HepG2 (cell line): ENCODE measurements at regions not wholly inside any gene's neighbourhood (a gene's known extent, or its start where the extent isn't known, plus 50 kb on each side); places are given as distances from the start of the nearest gene placed in this dataset.
"Not testable (repeated sequence)": the region's sequence is repeated elsewhere in the genome, so short reads cannot be mapped to it uniquely, and the experiment has no call there.

ENCODE experiments used
- BRCA1 ChIP-seq: sonication (generic); formaldehyde crosslinking; IDR thresholded peaks from 2 replicates; pipeline ENCODE4 v1.4.0; 2020; ENCODE audit warnings: missing genetic modification reagents
- EZH2 ChIP-seq: conservative IDR thresholded peaks from 2 replicates; pipeline ENCODE4 v1.6.1; 2012; ENCODE audit warnings: mild to moderate bottlenecking, low read depth, low read length, moderate library complexity
- HNF4G ChIP-seq, 2 experiments: sonication (generic) in 1 of 2; formaldehyde crosslinking in 1 of 2; IDR thresholded peaks; 2 replicates each; pipeline versions ENCODE4 v1.4.0 to v1.6.1; 2011 to 2020; ENCODE audit warnings: borderline replicate concordance in 2 of 2, low read depth in 2 of 2, mild to moderate bottlenecking in 2 of 2, low read length in 1 of 2, missing genetic modification reagents in 1 of 2, moderate library complexity in 1 of 2
- KDM1A ChIP-seq: IDR thresholded peaks from 2 replicates; pipeline ENCODE4 v1.6.1; 2016; ENCODE audit warnings: missing compliant biosample characterization
- MEIS1 ChIP-seq: sonication (generic); formaldehyde crosslinking; IDR thresholded peaks from 2 replicates; pipeline ENCODE4 v1.9.0; 2021; ENCODE audit warnings: mild to moderate bottlenecking, missing genetic modification reagents, moderate library complexity, borderline replicate concordance
- NKX3-1 ChIP-seq: sonication (generic); formaldehyde crosslinking; IDR thresholded peaks from 2 replicates; pipeline ENCODE4 v1.5.0; 2020; ENCODE audit warnings: missing genetic modification reagents
- PAX8 ChIP-seq: sonication (generic); formaldehyde crosslinking; IDR thresholded peaks from 2 replicates; pipeline ENCODE4 v1.8.0; 2022; ENCODE audit warnings: mild to moderate bottlenecking, missing genetic modification reagents, borderline replicate concordance
- RAD21 ChIP-seq: fragments of 450-650 bp; formaldehyde crosslinking; IDR thresholded peaks from 2 replicates; pipeline ENCODE4 v1.5.0; 2020; ENCODE audit warnings: mild to moderate bottlenecking
- RFX1 ChIP-seq: fragments of 450-650 bp; IDR thresholded peaks from 2 replicates; pipeline ENCODE4 v1.6.1; 2017
- TAF1 ChIP-seq: sonication (generic); formaldehyde crosslinking; IDR thresholded peaks from 2 replicates; pipeline ENCODE4 v1.4.0; 2020; ENCODE audit warnings: missing genetic modification reagents
- TCF7L2 ChIP-seq: IDR thresholded peaks from 2 replicates; pipeline ENCODE4 v1.6.1; 2011; ENCODE audit warnings: mild to moderate bottlenecking, low read depth, low read length, moderate library complexity
- ZNF121 ChIP-seq: sonication (generic); formaldehyde crosslinking; IDR thresholded peaks from 2 replicates; pipeline ENCODE4 v1.5.0; 2020; ENCODE audit warnings: mild to moderate bottlenecking, missing genetic modification reagents
- ZNF468 ChIP-seq: sonication (generic); formaldehyde crosslinking; IDR thresholded peaks from 2 replicates; pipeline ENCODE4 v1.8.0; 2022; ENCODE audit warnings: mild to moderate bottlenecking, moderate library complexity, missing genetic modification reagents
- TF ChIP-seq, protein P1 (sequence below): sonication (generic); formaldehyde crosslinking; IDR thresholded peaks from 2 replicates; pipeline ENCODE4 v1.5.0; 2020; ENCODE audit warnings: mild to moderate bottlenecking, missing genetic modification reagents, moderate library complexity

DNA sequence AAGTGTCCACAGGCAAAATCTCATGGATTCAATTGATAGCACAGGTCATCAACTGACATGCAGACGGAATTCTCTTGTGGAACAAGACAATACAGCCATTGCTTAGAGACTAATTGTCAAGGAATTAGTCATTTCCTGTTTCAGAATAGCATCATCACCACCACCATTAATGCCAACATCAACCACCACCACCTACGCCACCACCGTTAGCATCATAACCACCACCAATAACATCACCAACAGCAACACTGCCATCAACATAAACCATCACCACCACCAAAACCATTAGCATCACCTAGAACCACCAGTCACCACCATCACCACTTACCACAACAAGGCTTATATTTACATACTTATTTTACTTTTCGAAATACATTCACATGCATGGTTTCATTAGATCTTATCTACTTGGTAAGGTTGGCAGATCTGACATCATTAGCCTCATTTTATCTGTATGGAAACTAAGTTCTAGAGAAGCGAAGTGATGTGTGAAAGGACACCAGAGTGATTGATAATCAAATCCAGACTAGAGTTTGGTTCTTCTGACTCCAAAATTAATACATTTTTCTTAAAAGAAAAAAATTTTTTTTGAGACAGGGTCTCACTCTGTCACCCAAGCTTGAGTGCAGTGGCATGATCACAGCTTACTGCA, 2733.8 kb upstream of the TPTE start:
- not testable (repeated sequence) for TF ChIP-seq EZH2; TAF1 (CRISPR knock-in tag); ZNF121 (CRISPR knock-in tag); TCF7L2; BRCA1 (CRISPR knock-in tag); ZNF468 (CRISPR knock-in tag); MEIS1 (CRISPR knock-in tag); HNF4G (IDR thresholded peaks at IDR 0.05; ENCODE audit: borderline replicate concordance, low read depth, low read length); HNF4G (CRISPR knock-in tag; IDR thresholded peaks at IDR 0.05; ENCODE audit: borderline replicate concordance, low read depth); PAX8 (CRISPR knock-in tag); KDM1A (CRISPR knock-in tag); RFX1; NKX3-1 (CRISPR knock-in tag); RAD21 (CRISPR knock-in tag)
- TF ChIP-seq, protein P1, sequence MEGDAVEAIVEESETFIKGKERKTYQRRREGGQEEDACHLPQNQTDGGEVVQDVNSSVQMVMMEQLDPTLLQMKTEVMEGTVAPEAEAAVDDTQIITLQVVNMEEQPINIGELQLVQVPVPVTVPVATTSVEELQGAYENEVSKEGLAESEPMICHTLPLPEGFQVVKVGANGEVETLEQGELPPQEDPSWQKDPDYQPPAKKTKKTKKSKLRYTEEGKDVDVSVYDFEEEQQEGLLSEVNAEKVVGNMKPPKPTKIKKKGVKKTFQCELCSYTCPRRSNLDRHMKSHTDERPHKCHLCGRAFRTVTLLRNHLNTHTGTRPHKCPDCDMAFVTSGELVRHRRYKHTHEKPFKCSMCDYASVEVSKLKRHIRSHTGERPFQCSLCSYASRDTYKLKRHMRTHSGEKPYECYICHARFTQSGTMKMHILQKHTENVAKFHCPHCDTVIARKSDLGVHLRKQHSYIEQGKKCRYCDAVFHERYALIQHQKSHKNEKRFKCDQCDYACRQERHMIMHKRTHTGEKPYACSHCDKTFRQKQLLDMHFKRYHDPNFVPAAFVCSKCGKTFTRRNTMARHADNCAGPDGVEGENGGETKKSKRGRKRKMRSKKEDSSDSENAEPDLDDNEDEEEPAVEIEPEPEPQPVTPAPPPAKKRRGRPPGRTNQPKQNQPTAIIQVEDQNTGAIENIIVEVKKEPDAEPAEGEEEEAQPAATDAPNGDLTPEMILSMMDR (CRISPR knock-in tag): not testable (repeated sequence)
